HFFc6 (cell line): ENCODE measurements at regions not wholly inside any gene's neighbourhood (a gene's known extent, or its start where the extent isn't known, plus 50 kb on each side); places are given as distances from the start of the nearest gene placed in this dataset.

Source experiments
- DNase-seq: peaks from one replicate; pipeline ENCODE4 v3.0.0-alpha.2; 2018
- H3K27ac Mint-ChIP-seq: 2 replicates; pipeline ENCODE4 v1.8.0; 2020; ENCODE audit warnings: mild to moderate bottlenecking, mixed read lengths
- H3K27me3 Mint-ChIP-seq: 2 replicates; pipeline ENCODE4 v1.8.0; 2021; ENCODE audit warnings: mild to moderate bottlenecking, moderate library complexity, mixed read lengths; ENCODE audit not compliant: insufficient read depth
- H3K36me3 Mint-ChIP-seq: 2 replicates; pipeline ENCODE4 v1.8.0; 2021; ENCODE audit warnings: low read depth, mixed read lengths
- H3K4me1 Mint-ChIP-seq: 2 replicates; pipeline ENCODE4 v1.8.0; 2020; ENCODE audit warnings: low read depth, mixed read lengths
- H3K4me3 Mint-ChIP-seq: 2 replicates; pipeline ENCODE4 v1.8.0; 2020; ENCODE audit warnings: mild to moderate bottlenecking, moderate library complexity, mixed read lengths
- H3K9me3 Mint-ChIP-seq: 2 replicates; pipeline ENCODE4 v1.8.0; 2020; ENCODE audit warnings: mild to moderate bottlenecking, mixed read lengths
- TF ChIP-seq, protein P1 (sequence below): fragments of 200-600 bp; sonication (generic); IDR thresholded peaks from 2 replicates; pipeline ENCODE4 v1.5.0; 2021; ENCODE audit warnings: antibody characterized with exemption, mild to moderate bottlenecking

DNA sequence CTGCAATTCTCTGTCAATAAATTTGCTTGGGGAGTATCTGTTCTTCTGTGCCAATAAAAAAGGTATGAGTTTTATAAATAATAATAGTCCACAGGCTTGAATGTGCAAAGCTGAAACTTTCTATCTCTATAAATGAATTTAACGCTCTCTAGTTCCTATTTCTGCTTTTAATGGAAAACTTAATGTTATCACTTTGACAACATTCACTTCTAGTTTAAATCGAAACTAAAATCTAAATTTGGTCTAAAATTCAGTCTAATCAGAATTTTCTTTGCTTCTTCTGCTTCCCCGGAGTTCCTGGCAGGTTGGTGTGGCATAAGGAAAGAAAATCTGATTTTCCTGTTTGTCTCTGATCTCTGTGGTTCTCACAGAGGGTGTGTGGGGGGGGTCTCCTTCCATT lies 450.1 kb upstream of the TBL1XR1 start:
- Mint-ChIP-seq H3K27ac (no peak overlapping the region), H3K36me3 (no peaks in the 10 kb centered on the region), H3K4me1 (peaks cover 14% of the 10 kb centered on the region; the same call in 1 of the 2 replicates), H3K4me3 (no peak overlapping the region; the same call in 1 of the 2 replicates), H3K9me3 (no peaks in the 10 kb centered on the region), H3K27me3 (peaks cover 1% of the 10 kb centered on the region; the same call in 1 of the 2 replicates)
- DNase-seq, result no peak
- TF ChIP-seq, protein P1, sequence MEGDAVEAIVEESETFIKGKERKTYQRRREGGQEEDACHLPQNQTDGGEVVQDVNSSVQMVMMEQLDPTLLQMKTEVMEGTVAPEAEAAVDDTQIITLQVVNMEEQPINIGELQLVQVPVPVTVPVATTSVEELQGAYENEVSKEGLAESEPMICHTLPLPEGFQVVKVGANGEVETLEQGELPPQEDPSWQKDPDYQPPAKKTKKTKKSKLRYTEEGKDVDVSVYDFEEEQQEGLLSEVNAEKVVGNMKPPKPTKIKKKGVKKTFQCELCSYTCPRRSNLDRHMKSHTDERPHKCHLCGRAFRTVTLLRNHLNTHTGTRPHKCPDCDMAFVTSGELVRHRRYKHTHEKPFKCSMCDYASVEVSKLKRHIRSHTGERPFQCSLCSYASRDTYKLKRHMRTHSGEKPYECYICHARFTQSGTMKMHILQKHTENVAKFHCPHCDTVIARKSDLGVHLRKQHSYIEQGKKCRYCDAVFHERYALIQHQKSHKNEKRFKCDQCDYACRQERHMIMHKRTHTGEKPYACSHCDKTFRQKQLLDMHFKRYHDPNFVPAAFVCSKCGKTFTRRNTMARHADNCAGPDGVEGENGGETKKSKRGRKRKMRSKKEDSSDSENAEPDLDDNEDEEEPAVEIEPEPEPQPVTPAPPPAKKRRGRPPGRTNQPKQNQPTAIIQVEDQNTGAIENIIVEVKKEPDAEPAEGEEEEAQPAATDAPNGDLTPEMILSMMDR, result no peak

- Mint-ChIP-seq H3K4me3 (no peak overlapping the region; the same call in 1 of the 2 replicates), H3K36me3 (no peaks in the 10 kb centered on the region), H3K27me3 (peaks cover 1% of the 10 kb centered on the region; the same call in 1 of the 2 replicates), H3K4me1 (peaks cover 14% of the 10 kb centered on the region; the same call in 1 of the 2 replicates), H3K9me3 (no peaks in the 10 kb centered on the region), H3K27ac (no peak overlapping the region)
- TF ChIP-seq, protein P1, result no peak
- DNase-seq, result no peak
Observed at GRCh38 chr3:177647876-177648275, 450.6 kb upstream of the TBL1XR1 start.

GRCh38 chr3:177652556-177653291 lies 455.4 kb upstream of the TBL1XR1 start:
- TF ChIP-seq, protein P1, result no peak

GRCh38 chr3:177657243-177657642 lies 460.0 kb upstream of the TBL1XR1 start:
- H3K4me1 Mint-ChIP-seq, result peaks cover 1% of the 10 kb centered on the region; the same call in 1 of the 2 replicates
- H3K4me3 Mint-ChIP-seq, result no peak overlapping the region
- H3K36me3 Mint-ChIP-seq, result peaks cover 4% of the 10 kb centered on the region; the same call in 1 of the 2 replicates
- DNase-seq, result no peak
- peaks cover 3% of the 10 kb centered on the region; the same call in 1 of the 2 replicates for H3K27me3 Mint-ChIP-seq
- no peak overlapping the region for H3K27ac Mint-ChIP-seq
- H3K9me3 Mint-ChIP-seq, result no peaks in the 10 kb centered on the region
- TF ChIP-seq, protein P1, result no peak

More at GRCh38 chr3:177652556-177653291, 455.4 kb upstream of the TBL1XR1 start:
- H3K27ac Mint-ChIP-seq, result no peak overlapping the region
- H3K27me3 Mint-ChIP-seq, result peaks cover 2% of the 10 kb centered on the region
- no peak for DNase-seq
- no peak overlapping the region for H3K4me3 Mint-ChIP-seq
- H3K9me3 Mint-ChIP-seq, result no peaks in the 10 kb centered on the region
- H3K4me1 Mint-ChIP-seq, result peaks cover 9% of the 10 kb centered on the region; the same call in 1 of the 2 replicates
- no peaks in the 10 kb centered on the region for H3K36me3 Mint-ChIP-seq

DNA sequence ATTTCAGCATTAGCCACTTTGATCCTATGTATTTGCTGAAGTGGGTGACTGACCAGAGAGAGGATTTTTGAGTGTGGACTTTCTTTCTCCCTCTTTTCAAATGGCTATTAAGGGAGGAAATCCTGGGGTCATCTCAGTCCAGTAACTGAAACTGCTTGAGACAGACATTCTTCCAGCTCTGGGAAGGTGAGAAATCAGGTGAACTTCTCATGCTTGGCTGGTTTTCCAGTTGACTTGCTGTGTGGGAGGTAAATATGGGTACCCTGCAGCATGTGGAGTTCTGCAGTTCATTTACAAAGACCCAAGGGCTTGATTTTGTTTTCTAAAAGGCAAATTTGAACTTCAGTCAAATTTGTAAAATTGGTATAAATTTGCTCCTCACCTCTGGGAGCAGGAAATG lies 461.1 kb upstream of the TBL1XR1 start:
- H3K27ac Mint-ChIP-seq, result no peak overlapping the region
- H3K27me3 Mint-ChIP-seq, result peaks cover 3% of the 10 kb centered on the region; the same call in 1 of the 2 replicates
- 0 out of 2 replicates have a peak, but pooled peaks cover 4% of the 10 kb centered on the region for H3K9me3 Mint-ChIP-seq
- H3K36me3 Mint-ChIP-seq, result peaks cover 4% of the 10 kb centered on the region; the same call in 1 of the 2 replicates
- TF ChIP-seq, protein P1, result no peak
- no peaks in the 10 kb centered on the region for H3K4me1 Mint-ChIP-seq
- no peak overlapping the region for H3K4me3 Mint-ChIP-seq
- DNase-seq, result no peak
